ENCODE measurements at regions not wholly inside any gene's neighbourhood (a gene's known extent, or its start where the extent isn't known, plus 50 kb on each side); places are given as distances from the start of the nearest gene placed in this dataset.

DNA sequence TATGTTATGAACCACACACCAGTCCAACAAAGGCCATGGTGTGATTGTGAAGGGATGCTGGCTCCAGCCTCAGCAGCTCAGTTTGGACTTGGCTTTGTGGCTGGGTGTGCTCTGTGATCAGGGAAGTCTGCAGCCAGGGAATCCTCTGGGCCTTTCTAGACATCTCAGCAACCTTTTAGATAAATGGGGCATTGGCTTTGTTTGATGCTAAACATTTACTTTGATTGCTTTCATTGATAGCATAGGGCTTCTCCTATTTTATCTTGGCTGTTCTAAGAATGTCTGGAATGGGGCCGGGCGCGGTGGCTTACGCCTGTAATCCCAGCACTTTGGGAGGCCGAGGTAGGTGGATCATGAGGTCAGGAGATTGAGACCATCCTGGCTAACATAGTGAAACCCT is 104.5 kb downstream of the VAPA start:
- BruUV-seq (replicated peaks), result no TSS peak
- no peak overlapping the region for H4K8ac ChIP-seq (ENCODE audit: low read depth in 2 of 2, low read length in 2 of 2)
- no peak overlapping the region for H3K27ac ChIP-seq (ENCODE audit: insufficient read depth, low read length)
- no peak overlapping the region for H3K9ac ChIP-seq (ENCODE audit: low read depth, low read length)
- no peaks in the 10 kb centered on the region for H3K9me3 ChIP-seq (ENCODE audit: control insufficient read depth, insufficient read depth, low read length)
- peaks cover 11% of the 10 kb centered on the region for H3K4me1 ChIP-seq (ENCODE audit: control insufficient read depth, insufficient read depth, low read length)
- TF ChIP-seq USF2 (IDR thresholded peaks at IDR 0.05; ENCODE audit: low read depth, low read length), result no peak
- no peak for TF ChIP-seq BHLHE40 (IDR thresholded peaks at IDR 0.05; ENCODE audit: low read depth, low read length)
- no peak for TF ChIP-seq FOS (IDR thresholded peaks at IDR 0.05; ENCODE audit: low read depth, low read length)
- no peak for TF ChIP-seq NFE2L2 (IDR thresholded peaks at IDR 0.05; ENCODE audit: low read depth, low read length)
- TF ChIP-seq RAD21 (IDR thresholded peaks at IDR 0.05; ENCODE audit: low read length), result no peak
- TF ChIP-seq CTCF (conservative IDR thresholded peaks at IDR 0.05; ENCODE audit: low read depth, low read length), result no peak
- no peak for TF ChIP-seq MAZ (IDR thresholded peaks at IDR 0.05; ENCODE audit: borderline replicate concordance, low read depth, low read length)
- TF ChIP-seq MAFK (IDR thresholded peaks at IDR 0.05; ENCODE audit: low read depth, low read length), result no peak
- no peak for TF ChIP-seq RFX5 (IDR thresholded peaks at IDR 0.05; ENCODE audit: low read depth, low read length)
- no peak for TF ChIP-seq SMC3 (IDR thresholded peaks at IDR 0.05; ENCODE audit: low read depth, low read length)
- TF ChIP-seq CEBPB (IDR thresholded peaks at IDR 0.05; ENCODE audit: low read depth, low read length), result no peak
- TF ChIP-seq RCOR1 (IDR thresholded peaks at IDR 0.05; ENCODE audit: insufficient replicate concordance, low read length), result no peak
- no peak for DNase-seq
- peak overlapping the region; percentile 83; the same call in 1 of the 2 replicates for H2AK5ac ChIP-seq (ENCODE audit: low read depth, low read length)
- no peaks in the 10 kb centered on the region for H3K79me1 ChIP-seq (ENCODE audit: low read depth in 1 of 2, low read length in 2 of 2)
- ChIA-PET POLR2A (ENCODE audit: unreplicated experiment) (no interaction called here), CTCF (no interaction called here)
- ATAC-seq (ENCODE audit: low read depth), result no peak
- dilution Hi-C loops (cut with HindIII; ENCODE audit: low sequenced_read_pairs, unreplicated experiment), result no loop called here
- peak overlapping the region; percentile 91; the same call in 1 of the 3 replicates for H2BK15ac ChIP-seq (ENCODE audit: low read depth, low read length)
- H3K4me2 ChIP-seq (ENCODE audit: low read depth, low read length), result no peak overlapping the region
- peak overlapping the region; percentile 79 for H3K4ac ChIP-seq (ENCODE audit: low read depth, low read length)
- in situ Hi-C loops (cut with MboI; ENCODE audit: low sequenced_read_pairs), result no loop called here
- 0 out of 2 replicates have a peak overlapping the region, but pooled peaks have one; percentile 9 for H3K18ac ChIP-seq (ENCODE audit: low read depth, low read length)
- 0 out of 2 replicates have a peak overlapping the region, but pooled peaks have one; percentile 10 for H3K14ac ChIP-seq (replicated peaks; ENCODE audit: low read depth, low read length)
- H3K23ac ChIP-seq (ENCODE audit: low read depth, low read length), result no peak overlapping the region
- H3K4me3 ChIP-seq (ENCODE audit: insufficient read depth, low read depth, low read length), result no peak overlapping the region
- 0 out of 2 replicates have a peak, but pooled peaks cover 4% of the 10 kb centered on the region for H4K20me1 ChIP-seq (ENCODE audit: insufficient read depth, low read length)
- H3K9me1 ChIP-seq (ENCODE audit: insufficient read depth, low read length), result peaks cover 19% of the 10 kb centered on the region
- no peaks in the 10 kb centered on the region for H3K36me3 ChIP-seq (ENCODE audit: control insufficient read depth, insufficient read depth, low read length)
- no peaks in the 10 kb centered on the region for H3K27me3 ChIP-seq (ENCODE audit: control insufficient read depth, insufficient read depth, low read length)
- peak overlapping the region; percentile 58; the same call in 1 of the 2 replicates for H2BK20ac ChIP-seq (ENCODE audit: low read depth, low read length)
- no peak overlapping the region for H2BK5ac ChIP-seq (ENCODE audit: low read depth, low read length, poor library complexity, severe bottlenecking)
- no CpG with 5 or more reads among the region's 5 CpGs for WGBS, 2 experiments (ENCODE audit: extremely low coverage in 2 of 2, insufficient read length in 1 of 2)
- no peak overlapping the region for H3K56ac ChIP-seq (ENCODE audit: extremely low read depth, insufficient read depth, low read length)
- H4K5ac ChIP-seq (ENCODE audit: low read depth, low read length), result no peak overlapping the region
- no peak overlapping the region for H2AFZ ChIP-seq (replicated peaks; ENCODE audit: low read length, poor library complexity)
- peak overlapping the region; percentile 70 for H4K91ac ChIP-seq (ENCODE audit: insufficient read depth, low read depth, low read length)
- intact Hi-C loops (cut with micrococcal nuclease), result loop anchor here (5.0 to 10.0 kb wide), 2 partner anchors 104 to 217 kb away; no protein-coding TSS in a partner anchor
- peak overlapping the region; percentile 86 for H2BK120ac ChIP-seq (ENCODE audit: low read depth, low read length)
- no peak overlapping the region for H2AK9ac ChIP-seq (replicated peaks; ENCODE audit: low read depth, low read length, poor library complexity)

All from IMR-90 (cell line).